ENCODE measurements at regions not wholly inside any gene's neighbourhood (a gene's known extent, or its start where the extent isn't known, plus 50 kb on each side); places are given as distances from the start of the nearest gene placed in this dataset.

GRCh38 chr1:60989749-60990713, 92.3 kb upstream of the NFIA start:
- TF ChIP-seq FOXJ3 (CRISPR knock-in tag; IDR thresholded peaks at IDR 0.05; ENCODE audit: borderline replicate concordance) (no peak), AFF4 (CRISPR knock-in tag; IDR thresholded peaks at IDR 0.05; ENCODE audit: borderline replicate concordance) (no peak), CTCF (IDR thresholded peaks at IDR 0.05) (no peak), ZBTB21 (CRISPR knock-in tag; IDR thresholded peaks at IDR 0.05; ENCODE audit: borderline replicate concordance) (no peak), STAT6 (CRISPR knock-in tag; conservative IDR thresholded peaks at IDR 0.05; ENCODE audit: low read depth) (no peak), MAX (CRISPR knock-in tag; IDR thresholded peaks at IDR 0.05) (no peak), PREB (CRISPR knock-in tag; IDR thresholded peaks at IDR 0.05; ENCODE audit: borderline replicate concordance) (no peak), ATF2 (CRISPR knock-in tag; IDR thresholded peaks at IDR 0.05; ENCODE audit: borderline replicate concordance, low read depth) (no peak), USF1 (CRISPR knock-in tag; IDR thresholded peaks at IDR 0.05) (no peak), CREB1 (CRISPR knock-in tag; IDR thresholded peaks at IDR 0.05) (no peak), TP53 (CRISPR knock-in tag; IDR thresholded peaks at IDR 0.05) (no peak), CREM (CRISPR knock-in tag; IDR thresholded peaks at IDR 0.05) (no peak), NR3C1 (CRISPR knock-in tag; conservative IDR thresholded peaks at IDR 0.05; ENCODE audit: low read depth) (no peak), ZNF416 (CRISPR knock-in tag; IDR thresholded peaks at IDR 0.05) (no peak)
